NCI-H2196 treated with DMSO at 0.1 percent for 48 hours (cell line): ENCODE measurements at regions not wholly inside any gene's neighbourhood (a gene's known extent, or its start where the extent isn't known, plus 50 kb on each side); places are given as distances from the start of the nearest gene placed in this dataset.

Experiments used
- DNase-seq: peaks from one replicate; lab custom pipeline; 2025; ENCODE audit not compliant: unreplicated experiment; lab: John Stamatoyannopoulos, UW

DNA sequence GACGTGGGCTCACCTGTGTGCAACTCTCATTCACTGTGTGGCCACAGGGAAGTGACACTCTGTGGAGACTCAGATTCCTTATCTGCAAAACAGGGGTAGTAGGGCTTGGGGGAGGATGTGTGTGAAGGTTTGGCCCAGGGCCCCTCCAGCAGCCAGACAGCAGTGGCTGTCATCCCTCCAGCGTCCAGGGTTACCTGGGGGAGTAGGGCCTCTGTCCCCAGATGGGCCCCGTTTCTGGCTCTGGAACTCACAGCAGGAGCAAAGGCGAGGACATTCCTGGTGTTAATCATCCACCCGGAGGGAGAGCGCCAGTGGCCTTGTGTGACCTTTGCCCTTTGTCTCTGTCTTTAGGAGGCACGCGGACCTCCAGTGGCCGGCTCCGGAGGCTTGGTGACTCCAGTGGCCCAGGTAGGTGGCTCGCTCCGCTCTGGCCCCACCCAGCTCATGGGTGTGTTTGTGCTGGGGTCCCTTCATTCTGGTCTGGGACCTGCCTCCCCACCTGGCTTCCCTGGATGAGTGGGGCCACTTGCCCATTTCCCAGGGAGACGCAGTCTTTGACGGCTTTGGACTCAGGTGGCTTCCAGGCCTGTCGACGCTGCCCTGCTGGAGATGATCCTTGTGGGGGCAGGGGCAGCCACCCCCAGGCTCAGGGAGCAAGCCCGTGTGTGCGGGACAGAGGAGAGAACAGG is 166.2 kb downstream of the SEC14L1 start:
- DNase-seq = no peak

GRCh38 chr17:77307479-77308198 is 166.9 kb downstream of the SEC14L1 start:
- DNase-seq = no peak

DNA sequence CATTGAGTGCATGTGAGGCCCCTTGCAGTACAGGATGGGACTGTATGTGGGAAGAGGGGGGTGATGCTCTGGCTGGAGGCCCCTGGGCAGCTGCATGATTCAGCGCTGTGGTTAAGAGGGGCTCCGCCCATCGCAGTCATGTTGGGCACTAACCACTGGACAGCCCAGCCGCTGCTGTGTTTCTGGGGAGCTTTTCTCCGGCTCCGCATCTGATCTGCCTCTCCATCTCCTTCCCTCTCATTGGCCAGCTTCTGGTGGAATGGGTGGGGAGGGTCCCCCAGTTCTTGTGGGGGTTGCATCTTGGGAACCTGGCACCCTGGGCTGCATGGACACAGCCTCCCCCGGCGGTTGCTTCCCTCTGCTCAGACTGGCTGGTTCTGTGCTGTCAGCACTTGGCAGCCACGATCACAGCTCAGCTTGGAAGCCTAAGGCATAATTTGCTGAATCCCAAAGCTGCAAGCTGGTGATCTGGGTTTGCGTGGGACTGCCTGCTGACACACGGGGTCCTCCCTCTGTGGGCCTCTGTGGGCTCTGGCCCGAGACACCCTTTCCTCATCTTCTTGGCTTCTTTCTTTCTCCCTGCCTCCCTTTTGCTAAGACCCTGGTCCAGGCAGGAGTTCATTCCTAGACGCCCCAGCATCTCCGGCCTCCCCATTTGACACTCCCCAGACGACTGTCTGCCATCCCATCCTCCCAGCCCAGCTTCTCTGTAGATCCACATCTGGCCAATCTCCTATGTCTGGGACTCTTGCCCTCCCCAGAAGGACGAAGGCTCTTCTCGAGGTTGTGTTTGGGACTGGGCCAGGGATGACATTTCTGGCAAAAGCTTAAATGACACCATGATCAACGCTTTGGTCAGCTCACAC is 168.3 kb downstream of the SEC14L1 start:
- DNase-seq = no peak

DNA sequence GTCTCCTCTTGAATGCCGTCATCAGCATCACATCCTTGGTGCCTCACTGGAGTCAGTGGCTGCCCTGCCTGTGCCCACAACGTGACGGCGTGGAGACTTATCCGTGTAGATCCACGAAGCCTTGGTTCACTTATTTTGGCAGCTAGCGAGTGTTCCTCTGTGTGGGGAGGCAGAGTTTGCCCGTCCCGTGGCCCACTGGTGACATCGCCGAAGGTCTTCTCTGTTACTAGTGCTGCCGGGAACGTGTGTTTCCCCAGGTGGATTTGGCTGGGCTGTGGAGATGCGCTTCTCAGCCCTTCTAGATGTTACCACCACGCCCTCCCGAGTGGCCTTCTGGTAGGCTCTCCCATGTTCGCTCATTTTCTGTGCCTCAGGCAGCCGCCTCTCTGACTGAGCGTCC is 169.6 kb downstream of the SEC14L1 start:
- no peak for DNase-seq

DNA sequence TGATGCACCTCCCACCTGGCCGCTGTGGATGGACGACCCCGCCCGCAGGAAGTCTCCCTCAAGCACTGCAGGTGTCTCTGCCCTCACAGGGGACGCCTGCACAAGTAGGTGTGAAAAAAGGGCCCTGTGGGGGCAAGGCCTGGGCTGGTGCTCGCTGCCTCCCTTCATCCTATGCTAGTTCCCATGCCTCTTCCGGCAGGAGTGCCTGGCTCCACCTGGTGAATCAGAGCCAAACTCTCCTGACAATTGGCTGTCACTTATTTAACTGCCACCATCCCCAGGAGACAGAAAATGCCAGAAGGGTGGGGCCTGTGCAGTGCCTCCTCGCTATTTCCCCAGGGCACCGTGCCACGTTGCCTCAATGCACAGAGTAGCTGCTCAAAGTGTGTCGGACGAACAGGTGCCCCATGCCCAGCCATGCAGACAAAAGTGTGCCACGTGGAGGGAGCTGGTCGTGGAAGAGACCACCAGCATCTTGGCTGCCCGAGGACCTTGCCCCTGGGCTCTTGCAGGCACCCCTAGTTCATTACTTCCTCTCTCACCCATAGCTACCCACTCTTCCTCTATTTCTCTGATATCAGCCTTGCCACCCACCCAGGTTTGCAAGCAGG is 170.7 kb downstream of the SEC14L1 start:
- DNase-seq = no peak

- no peak for DNase-seq
These were observed 171.4 kb downstream of the SEC14L1 start for GRCh38 chr17:77312061-77312701.

- DNase-seq = no peak
These were observed 172.2 kb downstream of the SEC14L1 start for GRCh38 chr17:77312786-77313599.

GRCh38 chr17:77313831-77314230 is 173.1 kb downstream of the SEC14L1 start:
- DNase-seq = no peak

DNA sequence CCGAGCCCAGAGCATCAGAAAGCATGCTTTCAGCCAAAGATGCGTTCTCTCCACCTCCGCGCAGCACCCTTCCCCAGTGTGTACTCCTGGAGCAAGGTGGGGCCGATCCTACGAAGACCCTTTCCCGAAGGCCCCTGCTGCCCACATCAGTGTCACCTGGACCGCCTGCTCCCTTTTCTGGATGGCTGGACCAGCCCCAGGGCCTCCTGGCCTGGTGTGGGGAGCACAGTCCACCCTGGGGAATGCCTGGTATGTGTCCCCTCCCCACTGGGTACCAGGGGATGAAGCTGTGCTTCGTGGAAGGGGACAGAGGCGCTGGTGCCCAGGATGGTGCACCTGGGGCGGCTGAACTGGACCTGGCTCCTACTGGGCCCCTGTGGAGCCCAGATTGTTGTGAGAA is 173.8 kb downstream of the SEC14L1 start:
- DNase-seq = no peak

- DNase-seq = no peak
These were observed 174.2 kb downstream of the SEC14L1 start for GRCh38 chr17:77315010-77315409.

GRCh38 chr17:77315551-77316190 is 174.9 kb downstream of the SEC14L1 start:
- no peak for DNase-seq

- no peak for DNase-seq
These were observed 175.4 kb downstream of the SEC14L1 start for GRCh38 chr17:77316191-77316641.

GRCh38 chr17:77316651-77317050 is 175.9 kb downstream of the SEC14L1 start:
- no peak for DNase-seq

DNA sequence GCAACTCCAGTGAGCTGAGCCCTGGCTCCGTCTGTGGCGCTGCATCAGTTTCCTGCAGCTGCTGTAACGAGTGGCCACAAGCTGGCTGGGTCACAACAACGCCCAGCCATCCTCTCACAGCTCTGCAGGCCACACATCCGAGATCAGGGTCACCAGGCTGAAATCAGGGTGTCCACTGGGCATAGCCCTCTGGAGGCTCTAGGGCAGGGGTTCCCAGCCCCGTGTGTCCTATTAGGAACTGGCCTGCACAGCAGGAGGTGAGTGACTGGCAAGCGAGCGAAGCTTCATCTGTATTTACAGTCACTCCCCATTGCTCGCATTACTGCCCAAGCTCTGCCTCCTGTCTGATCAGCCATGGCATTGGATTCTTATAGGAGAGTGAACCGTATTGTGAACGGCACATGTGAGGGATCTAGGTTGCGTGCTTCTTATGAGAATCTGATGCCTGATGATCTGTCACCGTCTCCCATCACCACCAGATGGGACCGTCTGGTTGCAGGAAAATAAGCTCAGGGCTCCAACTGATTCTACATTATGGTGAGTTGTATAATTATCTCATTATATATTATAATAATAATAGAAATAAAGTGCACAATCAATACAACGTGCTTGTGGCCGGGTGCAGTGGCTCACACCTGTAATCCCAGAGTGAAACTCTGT is 176.5 kb downstream of the SEC14L1 start:
- no peak for DNase-seq

DNA sequence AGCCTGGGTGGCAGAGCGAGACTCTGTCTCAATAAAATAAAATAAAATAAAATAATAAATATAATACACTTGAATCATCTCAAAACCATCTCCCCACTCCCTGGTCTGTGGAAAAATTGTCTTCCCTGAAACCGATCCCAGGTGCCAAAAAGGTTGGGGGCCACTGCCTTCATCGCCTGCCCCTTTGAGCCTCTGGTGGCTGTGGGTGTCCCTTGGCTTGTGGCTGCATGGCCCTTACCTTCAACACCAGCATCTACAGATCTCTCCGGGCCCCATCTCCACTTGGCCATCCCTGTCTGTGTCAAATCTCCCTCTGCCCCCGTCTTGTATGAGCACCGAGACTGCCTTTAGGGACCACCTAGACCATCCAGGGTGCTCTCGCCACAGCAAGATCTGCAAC is 177.3 kb downstream of the SEC14L1 start:
- no peak for DNase-seq

DNA sequence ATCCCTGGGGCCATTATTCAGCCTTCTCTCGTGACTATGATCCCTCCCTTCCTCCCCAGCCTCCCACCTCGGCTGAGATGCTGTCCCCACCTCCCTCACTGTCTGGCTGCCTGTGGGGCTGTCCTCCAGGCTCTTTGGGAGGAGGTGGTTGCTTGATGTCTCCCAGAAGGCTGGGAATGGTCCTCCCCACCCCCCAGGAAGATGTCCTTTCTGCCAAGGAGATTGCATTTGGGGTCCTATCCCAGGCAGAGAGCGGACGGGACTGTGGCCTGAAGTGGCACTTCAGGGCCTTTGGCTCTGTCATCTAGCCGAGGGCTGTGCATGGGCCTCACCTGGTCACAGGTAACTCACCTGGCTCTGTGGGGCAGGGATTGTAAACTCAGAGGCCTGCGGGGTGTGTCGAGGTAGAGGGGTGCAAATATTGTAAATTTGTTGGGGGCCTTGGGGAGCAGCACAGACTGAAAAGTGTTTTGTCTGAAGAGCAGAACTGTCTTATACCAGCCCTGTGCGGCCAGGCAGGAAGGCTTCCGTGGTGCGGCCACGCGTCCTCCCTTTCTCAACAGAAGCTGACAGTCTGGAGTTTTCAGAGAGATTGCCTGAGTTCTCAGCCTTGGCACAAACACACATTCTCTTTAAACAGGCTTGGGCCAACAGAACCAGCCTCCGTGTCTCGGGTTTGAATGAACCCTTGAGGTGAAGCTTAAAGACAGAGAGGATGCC is 177.9 kb downstream of the SEC14L1 start:
- DNase-seq = no peak

DNA sequence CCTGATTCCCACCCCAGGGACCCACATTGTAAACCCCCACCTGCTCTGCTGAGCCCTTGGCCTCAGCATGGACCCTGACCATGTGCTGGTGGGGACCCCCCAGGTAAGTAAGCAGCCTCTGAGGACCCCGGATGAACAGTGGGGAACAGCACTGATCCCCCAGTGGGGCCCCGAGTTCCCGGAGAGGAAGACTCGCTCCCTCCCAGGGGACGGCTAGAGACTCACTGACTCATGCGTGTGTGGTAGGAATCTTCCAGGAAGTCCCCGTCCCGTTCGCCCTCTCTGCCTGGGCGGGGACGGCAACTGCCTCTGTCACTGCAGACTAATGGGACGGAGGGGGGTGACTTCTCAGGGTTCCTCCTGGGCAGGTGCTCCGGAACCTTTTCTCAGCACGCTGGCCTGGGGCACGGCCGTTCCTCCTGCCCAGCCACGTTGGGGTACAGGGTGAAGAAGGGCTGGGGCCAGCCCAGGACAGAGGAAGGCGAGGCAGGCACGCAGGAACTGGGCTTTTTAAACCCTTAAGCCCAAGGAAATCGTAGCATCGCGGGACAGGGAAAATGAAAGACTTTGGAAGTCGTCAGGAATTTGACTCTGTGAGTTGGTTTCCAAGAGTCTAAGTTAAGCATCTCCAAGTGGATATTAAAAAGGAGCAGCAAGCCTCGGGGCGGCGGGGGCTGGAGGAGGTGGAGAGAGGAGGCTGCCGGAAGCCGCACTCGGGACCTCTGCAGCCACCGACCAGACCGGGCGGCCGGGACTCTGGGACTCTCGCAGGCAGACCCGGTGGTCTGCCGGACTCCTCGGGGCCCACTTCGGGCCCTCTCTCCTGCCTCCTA is 178.7 kb downstream of the SEC14L1 start:
- no peak for DNase-seq
